ENCODE measurements at regions not wholly inside any gene's neighbourhood (a gene's known extent, or its start where the extent isn't known, plus 50 kb on each side); places are given as distances from the start of the nearest gene placed in this dataset.

GRCh38 chr11:19306179-19306944 is 65.6 kb upstream of the E2F8 start:
- DNase-seq (ENCODE audit: low read depth), result no peak
- no peak for TF ChIP-seq MYC (IDR thresholded peaks at IDR 0.05; ENCODE audit: low read depth, low read length)
- no peak for TF ChIP-seq MAX (IDR thresholded peaks at IDR 0.05; ENCODE audit: low read depth, low read length)
- TF ChIP-seq POLR2A (IDR thresholded peaks at IDR 0.05; ENCODE audit: extremely low read depth, insufficient read length), result no peak
- no peak for TF ChIP-seq CTCF (IDR thresholded peaks at IDR 0.05; ENCODE audit: low read depth, low read length)
- no peak overlapping the region for H3K4me3 ChIP-seq (ENCODE audit: low read depth, low read length)

GRCh38 chr11:19301361-19301760 is 60.6 kb upstream of the E2F8 start:
- DNase-seq (ENCODE audit: low read depth), result no peak
- TF ChIP-seq MAX (IDR thresholded peaks at IDR 0.05; ENCODE audit: low read depth, low read length), result no peak
- TF ChIP-seq POLR2A (IDR thresholded peaks at IDR 0.05; ENCODE audit: extremely low read depth, insufficient read length), result no peak
- no peak for TF ChIP-seq MYC (IDR thresholded peaks at IDR 0.05; ENCODE audit: low read depth, low read length)
- TF ChIP-seq CTCF (IDR thresholded peaks at IDR 0.05; ENCODE audit: low read depth, low read length), result no peak
- no peak overlapping the region for H3K4me3 ChIP-seq (ENCODE audit: low read depth, low read length)

- H3K4me3 ChIP-seq (ENCODE audit: low read depth, low read length), result no peak overlapping the region
- DNase-seq (ENCODE audit: low read depth), result no peak
- no peak for TF ChIP-seq MYC (IDR thresholded peaks at IDR 0.05; ENCODE audit: low read depth, low read length)
- no peak for TF ChIP-seq POLR2A (IDR thresholded peaks at IDR 0.05; ENCODE audit: extremely low read depth, insufficient read length)
- TF ChIP-seq MAX (IDR thresholded peaks at IDR 0.05; ENCODE audit: low read depth, low read length), result no peak
- no peak for TF ChIP-seq CTCF (IDR thresholded peaks at IDR 0.05; ENCODE audit: low read depth, low read length)
Observed at GRCh38 chr11:19294444-19294843, 53.7 kb upstream of the E2F8 start.

GRCh38 chr11:19291064-19291463 is 50.3 kb upstream of the E2F8 start:
- DNase-seq (ENCODE audit: low read depth), result no peak
- H3K4me3 ChIP-seq (ENCODE audit: low read depth, low read length), result no peak overlapping the region

More at GRCh38 chr11:19291064-19291463, 50.3 kb upstream of the E2F8 start:
- TF ChIP-seq POLR2A (IDR thresholded peaks at IDR 0.05; ENCODE audit: extremely low read depth, insufficient read length) (no peak), MAX (IDR thresholded peaks at IDR 0.05; ENCODE audit: low read depth, low read length) (no peak), MYC (IDR thresholded peaks at IDR 0.05; ENCODE audit: low read depth, low read length) (no peak), CTCF (IDR thresholded peaks at IDR 0.05; ENCODE audit: low read depth, low read length) (no peak)

Data from NB4 (cell line).